Thyroid gland (tissue), 4 donors: ENCODE measurements at regions not wholly inside any gene's neighbourhood (a gene's known extent, or its start where the extent isn't known, plus 50 kb on each side); places are given as distances from the start of the nearest gene placed in this dataset.

ENCODE experiments used
- POLR2A ChIP-seq, 2 donors: fragments of 450-650 bp; IDR thresholded peaks; one replicate each; pipeline ENCODE4 v1.6.1; 2017; ENCODE audit warnings: antibody characterized with exemption in 2 of 2, mild to moderate bottlenecking in 2 of 2, moderate library complexity in 1 of 2
- TF ChIP-seq, protein P1 (sequence below), 6 experiments: fragments of 200-600 bp in 3 of 6; fragments of 450-650 bp in 3 of 6; sonication (generic) in 3 of 6; IDR thresholded peaks; one replicate each; pipeline ENCODE4 v1.5.1; 2016 to 2019; ENCODE audit warnings: antibody characterized with exemption in 6 of 6, mild to moderate bottlenecking in 2 of 6, inconsistent platforms in 1 of 6, moderate library complexity in 1 of 6

GRCh38 chr2:35803126-35803525 is 552.5 kb upstream of the CRIM1 start:
- TF ChIP-seq, protein P1, sequence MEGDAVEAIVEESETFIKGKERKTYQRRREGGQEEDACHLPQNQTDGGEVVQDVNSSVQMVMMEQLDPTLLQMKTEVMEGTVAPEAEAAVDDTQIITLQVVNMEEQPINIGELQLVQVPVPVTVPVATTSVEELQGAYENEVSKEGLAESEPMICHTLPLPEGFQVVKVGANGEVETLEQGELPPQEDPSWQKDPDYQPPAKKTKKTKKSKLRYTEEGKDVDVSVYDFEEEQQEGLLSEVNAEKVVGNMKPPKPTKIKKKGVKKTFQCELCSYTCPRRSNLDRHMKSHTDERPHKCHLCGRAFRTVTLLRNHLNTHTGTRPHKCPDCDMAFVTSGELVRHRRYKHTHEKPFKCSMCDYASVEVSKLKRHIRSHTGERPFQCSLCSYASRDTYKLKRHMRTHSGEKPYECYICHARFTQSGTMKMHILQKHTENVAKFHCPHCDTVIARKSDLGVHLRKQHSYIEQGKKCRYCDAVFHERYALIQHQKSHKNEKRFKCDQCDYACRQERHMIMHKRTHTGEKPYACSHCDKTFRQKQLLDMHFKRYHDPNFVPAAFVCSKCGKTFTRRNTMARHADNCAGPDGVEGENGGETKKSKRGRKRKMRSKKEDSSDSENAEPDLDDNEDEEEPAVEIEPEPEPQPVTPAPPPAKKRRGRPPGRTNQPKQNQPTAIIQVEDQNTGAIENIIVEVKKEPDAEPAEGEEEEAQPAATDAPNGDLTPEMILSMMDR (IDR thresholded peaks at IDR 0.05): no peak
- no peak for TF ChIP-seq POLR2A (IDR thresholded peaks at IDR 0.05)
